CD4-positive, alpha-beta T cell treated with Interleukin-17A for 1 hour (primary cell): ENCODE measurements at regions not wholly inside any gene's neighbourhood (a gene's known extent, or its start where the extent isn't known, plus 50 kb on each side); places are given as distances from the start of the nearest gene placed in this dataset.
A peak's percentile ranks its signal among the peaks of the same experiment; 100 is the strongest.
"Not testable (repeated sequence)": the region's sequence is repeated elsewhere in the genome, so short reads cannot be mapped to it uniquely, and the experiment has no call there.

Experiments
- DNase-seq: peaks from one replicate; pipeline ENCODE4 v3.0.0-alpha.2; 2020

GRCh38 chr13:21263909-21264308, 87.5 kb downstream of the MRPL57 start:
- DNase-seq, result not testable (repeated sequence)

DNA sequence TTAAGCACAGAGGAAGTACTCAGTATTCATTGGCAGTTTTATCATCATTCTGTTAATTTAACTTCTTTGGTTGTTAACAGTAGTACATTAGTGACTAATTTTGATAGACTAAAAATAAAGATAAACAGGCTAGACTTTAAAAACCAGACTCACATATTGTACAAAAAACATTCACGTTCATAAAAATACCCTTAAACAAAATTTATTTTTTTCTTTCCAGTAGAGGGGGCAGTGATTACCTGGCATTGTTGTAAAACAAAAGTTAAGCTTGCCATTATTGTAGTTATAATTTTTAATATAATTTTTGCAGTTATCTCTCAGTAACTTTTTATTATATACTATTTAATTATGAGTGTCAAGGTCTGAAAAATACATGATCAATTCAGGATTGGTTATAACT, 92.0 kb downstream of the MRPL57 start:
- not testable (repeated sequence) for DNase-seq

DNA sequence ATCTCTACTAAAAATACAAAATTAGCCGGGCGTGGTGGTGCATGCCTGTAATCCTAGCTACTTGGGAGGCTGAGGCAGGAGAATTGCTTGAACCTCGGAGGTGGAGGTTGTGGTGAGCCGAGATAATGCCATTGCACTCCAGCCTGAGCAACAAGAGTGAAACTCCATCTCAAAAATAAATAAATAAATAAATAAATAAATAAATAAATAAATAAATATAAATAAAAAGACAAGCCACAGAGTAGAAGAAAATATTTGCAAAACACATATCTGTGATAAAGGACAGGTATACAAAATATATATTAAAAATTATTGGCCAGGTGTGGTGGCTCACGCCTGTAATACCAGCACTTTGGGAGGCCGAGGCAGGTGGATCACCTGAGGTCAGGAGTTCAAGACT, 96.0 kb downstream of the MRPL57 start:
- not testable (repeated sequence) for DNase-seq

DNA sequence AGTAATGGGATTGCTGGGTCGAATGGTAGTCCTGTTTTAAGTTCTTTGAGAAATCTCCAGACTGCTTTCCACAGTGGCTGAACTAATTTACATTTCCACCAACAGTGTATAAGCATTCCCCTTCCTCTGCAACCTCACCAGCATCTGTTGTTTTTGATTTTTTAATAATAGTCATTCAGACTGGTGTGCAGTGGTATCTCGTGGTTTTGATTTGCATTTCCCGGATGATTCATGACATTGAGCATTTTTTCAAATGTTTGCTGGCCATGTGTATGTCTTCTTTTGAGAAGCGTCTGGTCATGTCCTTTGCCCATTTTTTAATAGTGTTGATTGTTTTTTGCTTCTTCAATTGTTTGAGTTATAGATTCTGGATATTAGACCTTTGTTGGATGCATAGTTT, 98.0 kb downstream of the MRPL57 start:
- DNase-seq, result not testable (repeated sequence)

GRCh38 chr13:21282065-21282464, 105.6 kb downstream of the MRPL57 start:
- DNase-seq, result no peak

DNA sequence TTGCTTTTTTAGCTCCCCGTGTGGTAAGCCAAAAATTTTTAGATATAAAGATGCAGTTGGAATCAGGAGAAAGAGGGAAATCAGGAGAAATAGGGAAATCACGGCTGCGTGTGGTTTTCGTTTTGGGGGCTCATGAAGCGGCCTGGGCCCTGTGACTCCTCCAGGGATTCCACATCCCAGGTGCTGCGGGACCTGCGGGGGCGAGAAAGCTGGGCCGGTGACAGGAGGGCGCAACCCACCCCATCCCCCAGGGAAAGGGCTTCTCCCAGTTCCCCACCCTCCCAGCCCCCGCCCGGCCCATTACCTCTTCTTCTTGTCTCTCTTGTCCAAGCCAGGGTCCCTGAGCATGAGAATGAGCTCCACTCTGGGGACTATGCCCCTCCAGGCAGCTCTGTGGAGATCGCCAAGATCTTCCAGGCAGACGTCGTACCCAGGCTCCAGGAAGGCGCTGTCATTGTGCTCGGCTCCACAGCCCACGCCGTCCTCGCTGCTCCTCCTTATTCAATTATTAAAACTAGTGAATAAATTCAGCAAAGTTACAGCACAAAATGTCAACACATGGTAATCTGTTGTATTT, 111.0 kb downstream of the MRPL57 start:
- no peak for DNase-seq

GRCh38 chr13:21289475-21289874, 113.0 kb downstream of the MRPL57 start:
- DNase-seq, result no peak

DNA sequence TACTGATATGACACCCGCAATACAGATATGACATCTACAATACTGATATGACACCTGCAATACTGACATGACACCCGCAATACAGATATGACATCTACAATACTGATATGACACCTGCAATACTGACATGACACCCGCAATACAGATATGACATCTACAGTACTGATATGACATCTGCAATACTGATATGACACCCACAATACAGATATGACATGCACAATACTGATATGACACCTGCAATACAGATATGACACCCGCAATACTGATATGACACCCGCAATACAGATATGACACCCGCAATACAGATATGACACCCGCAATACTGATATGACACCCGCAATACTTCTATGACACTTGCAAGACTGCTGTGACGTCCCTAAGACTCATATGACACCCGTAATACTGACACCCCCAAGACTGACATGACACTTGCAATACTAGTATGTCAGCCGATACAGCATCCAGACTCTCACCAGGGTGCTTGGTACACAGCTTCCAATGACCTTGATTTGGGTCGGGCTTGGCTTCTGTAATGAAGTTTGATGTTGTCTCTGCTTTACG, 114.1 kb downstream of the MRPL57 start:
- not testable (repeated sequence) for DNase-seq

DNA sequence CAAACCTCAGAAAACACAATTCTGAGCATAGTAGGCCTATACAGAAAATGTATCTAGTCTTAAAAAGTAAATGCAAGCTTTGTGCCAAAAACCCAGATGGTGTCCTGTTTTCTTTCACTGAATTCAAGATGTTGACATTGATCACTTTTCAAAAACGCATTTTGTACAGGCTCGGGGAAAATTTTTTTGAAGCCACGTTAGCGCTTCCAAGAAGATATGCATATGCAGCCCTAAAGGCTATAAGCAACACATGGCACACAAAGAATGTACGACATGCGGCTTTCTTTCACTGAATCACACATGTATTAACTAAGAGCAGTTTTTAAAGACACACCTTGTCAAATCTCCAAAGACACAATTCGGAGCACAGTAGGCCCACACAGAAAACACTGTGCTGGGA, 115.4 kb downstream of the MRPL57 start:
- DNase-seq, result no peak

- DNase-seq, result peak; percentile 43
These were observed 120.5 kb downstream of the MRPL57 start for GRCh38 chr13:21296991-21297390.

DNA sequence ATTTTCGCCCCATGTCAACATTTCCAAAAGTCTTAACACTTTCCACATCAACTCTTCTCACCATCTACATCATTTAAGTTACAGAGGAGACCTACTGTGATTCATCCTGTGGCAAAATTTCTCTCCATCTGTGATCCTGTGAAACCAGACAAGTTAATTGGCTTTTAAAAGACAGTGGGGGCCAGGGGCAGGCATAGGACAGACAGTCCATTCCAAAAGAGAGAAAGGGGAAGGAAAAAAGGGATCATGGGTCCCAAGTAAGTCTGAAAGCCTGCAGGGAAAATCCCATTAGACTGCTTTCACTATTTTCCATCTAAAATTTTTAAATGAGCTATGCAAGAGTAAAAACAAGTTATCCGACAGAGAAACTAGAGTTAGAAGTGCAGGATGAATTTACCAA, 121.0 kb downstream of the MRPL57 start:
- DNase-seq, result no peak

DNA sequence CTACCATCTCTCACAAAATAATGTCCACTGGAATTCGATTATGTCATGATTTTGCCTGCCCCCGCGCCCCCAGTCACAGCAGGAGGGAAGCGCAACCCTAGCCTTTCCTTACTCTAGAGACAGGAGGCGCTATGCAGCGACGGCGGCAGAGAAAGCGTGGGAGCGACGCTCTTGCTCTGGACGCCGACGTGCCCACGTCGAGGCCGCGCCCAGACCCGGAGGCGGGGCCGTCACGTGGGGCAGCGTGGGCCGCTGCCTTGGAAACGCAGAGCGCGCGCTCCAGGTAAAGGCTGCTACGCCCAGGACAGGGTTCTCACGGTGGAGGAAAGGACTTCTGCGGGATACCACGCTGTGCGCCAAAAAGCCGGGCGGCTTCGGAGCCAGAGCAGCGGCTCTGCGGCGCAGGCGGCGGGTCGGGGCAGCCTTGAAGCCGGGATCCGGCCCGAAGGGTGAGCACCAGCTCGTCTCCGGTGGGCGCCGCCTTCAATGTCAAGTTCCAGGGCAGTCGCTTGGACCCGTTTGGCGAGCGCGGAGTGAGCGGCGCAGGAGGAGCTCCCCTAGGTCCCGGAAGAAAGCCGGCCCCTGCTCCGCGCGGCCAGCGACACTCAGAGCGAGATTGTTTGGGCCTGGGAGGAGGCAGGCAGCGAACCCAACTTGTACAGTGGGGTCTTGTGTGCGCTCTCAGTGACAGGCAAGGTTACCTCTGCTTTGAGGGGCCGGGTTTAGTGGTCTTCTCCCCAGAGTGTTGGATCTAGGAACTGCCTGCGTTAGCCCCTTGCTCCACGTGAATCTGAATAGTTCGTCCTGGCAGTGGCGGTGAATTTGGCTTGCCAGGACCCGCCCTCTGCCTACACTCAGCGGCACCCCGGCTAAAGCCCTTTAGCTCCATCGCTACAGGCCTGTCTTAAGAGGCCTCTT, 121.7 kb downstream of the MRPL57 start:
- peak; percentile 88 for DNase-seq

DNA sequence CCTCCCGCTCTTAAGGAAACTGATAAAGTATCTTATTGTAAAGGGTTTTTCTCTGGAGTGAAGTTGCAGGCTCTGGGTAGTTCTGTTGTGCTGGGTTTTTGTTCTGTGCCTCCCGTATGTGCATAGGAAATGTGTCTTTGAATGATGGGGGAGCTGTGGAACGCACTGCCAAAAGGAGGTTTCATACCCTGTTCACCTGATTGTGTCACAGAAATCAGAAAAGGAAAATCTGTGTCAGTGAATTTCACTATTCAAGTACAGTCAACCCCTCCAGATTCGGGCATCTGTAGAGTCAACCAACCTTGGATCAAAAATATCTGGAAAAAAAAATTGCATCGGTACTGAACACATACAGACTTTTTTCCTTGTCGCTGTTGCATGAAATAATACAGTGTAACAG, 127.8 kb downstream of the MRPL57 start:
- no peak for DNase-seq

DNA sequence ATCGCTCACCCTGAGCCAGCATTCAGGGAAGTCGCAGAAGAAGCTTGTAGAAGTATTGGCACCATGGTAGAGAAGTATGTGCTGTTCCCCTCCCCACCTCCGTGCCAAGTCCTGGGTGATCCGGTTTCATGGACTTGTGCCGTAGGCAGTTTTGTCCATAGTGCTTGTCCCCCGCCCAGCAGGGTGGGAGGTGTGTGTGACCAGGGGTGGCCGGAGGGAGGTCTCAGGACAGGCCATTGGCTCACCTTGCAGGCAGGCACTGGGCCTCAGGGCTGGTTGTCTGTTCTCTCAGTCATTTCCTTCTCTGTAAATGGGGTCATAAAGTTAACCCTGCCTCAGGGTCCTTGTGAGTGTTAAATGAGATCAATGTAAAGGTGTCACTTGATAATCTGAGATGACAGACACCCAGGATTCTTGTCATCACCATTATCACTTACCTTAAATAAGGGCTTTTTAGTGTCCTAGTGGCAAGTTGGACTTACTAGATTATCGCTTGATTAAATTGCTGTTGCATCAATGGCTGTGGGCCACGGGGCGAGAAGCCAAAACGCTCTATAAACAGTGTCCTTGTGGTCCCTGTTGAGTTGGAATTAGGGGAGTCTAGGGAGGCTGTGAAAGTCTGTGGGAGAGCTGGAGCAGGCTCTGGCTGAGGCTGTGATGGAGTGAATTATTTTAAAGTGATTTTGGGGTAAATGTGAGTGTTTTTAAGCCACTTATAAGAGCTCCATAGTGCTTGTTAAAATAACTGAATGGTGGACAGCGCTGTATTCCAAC, 130.0 kb downstream of the MRPL57 start:
- not testable (repeated sequence) for DNase-seq

GRCh38 chr13:21307158-21307557, 130.7 kb downstream of the MRPL57 start:
- DNase-seq, result not testable (repeated sequence)

GRCh38 chr13:21308906-21309305, 132.4 kb downstream of the MRPL57 start:
- DNase-seq, result no peak

- DNase-seq, result no peak
These were observed 133.2 kb downstream of the MRPL57 start for GRCh38 chr13:21309542-21310172.

- DNase-seq, result no peak
These were observed 133.8 kb downstream of the MRPL57 start for GRCh38 chr13:21310220-21310619.

DNA sequence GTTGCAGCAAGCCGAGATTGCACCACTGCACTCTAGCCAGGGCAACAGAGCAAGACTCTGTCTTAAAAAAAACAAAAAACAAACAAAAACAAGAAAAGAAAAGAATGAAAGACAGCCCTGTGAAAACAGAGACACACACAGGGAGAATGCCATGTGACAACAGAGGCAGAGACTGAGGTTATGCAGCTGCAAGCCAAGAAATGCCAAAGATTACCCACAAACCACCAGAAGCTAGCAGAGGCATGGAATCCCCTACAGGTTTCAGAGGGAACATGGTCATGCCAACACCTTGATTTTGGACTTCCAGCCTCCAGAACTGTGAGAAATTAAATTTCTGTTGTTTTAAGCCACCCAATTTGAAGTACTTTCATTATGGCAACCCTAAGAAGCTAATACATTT, 138.5 kb downstream of the MRPL57 start:
- DNase-seq, result not testable (repeated sequence)

- no peak for DNase-seq
These were observed 139.9 kb downstream of the MRPL57 start for GRCh38 chr13:21316376-21316775.

DNA sequence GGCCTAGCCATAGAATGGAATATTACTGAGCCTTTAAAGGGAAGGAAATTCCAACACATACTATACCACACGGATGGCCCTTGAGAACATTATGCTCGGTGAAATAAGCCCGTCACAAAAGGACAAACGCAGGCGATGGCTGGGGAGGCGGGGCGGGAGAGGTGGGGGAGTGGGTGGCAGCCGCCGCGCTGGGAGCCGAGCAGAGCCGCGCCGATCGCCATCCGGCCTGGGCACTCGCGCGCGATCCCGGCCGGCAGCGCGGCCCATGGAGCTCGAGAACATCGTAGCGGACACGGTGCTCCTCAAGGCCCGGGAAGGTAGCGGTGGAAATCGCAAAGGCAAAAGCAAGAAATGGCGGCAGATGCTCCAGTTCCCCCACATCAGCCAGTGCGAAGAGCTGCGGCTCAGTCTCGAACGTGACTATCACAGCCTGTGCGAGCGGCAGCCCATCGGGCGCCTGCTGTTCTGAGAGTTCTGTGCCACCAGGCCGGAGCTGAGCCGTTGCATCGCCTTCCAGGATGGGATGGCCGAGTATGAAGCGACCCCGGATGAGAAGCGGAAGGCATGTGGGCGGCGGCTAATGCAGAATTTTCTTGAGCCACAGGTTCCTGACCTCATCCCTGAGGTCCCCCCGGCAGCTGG, 140.1 kb downstream of the ZDHHC20 start:
- no peak for DNase-seq
